Stimulated activated naive CD8-positive, alpha-beta T cell treated with anti-CD3 and anti-CD28 coated beads, Interleukin-15, Interleukin-2, amounts not matched to agents 100 U/mL and 50 U/mL, for 24 hours (primary cell): ENCODE measurements at regions not wholly inside any gene's neighbourhood (a gene's known extent, or its start where the extent isn't known, plus 50 kb on each side); places are given as distances from the start of the nearest gene placed in this dataset.

Source experiments
- ATAC-seq: fragments of 150-1000 bp; cut with Tn5 transposase; one replicate; pipeline ENCODE4 v1.10.0; 2021
- DNase-seq: peaks from one replicate; pipeline ENCODE4 v3.0.0; 2021

DNA sequence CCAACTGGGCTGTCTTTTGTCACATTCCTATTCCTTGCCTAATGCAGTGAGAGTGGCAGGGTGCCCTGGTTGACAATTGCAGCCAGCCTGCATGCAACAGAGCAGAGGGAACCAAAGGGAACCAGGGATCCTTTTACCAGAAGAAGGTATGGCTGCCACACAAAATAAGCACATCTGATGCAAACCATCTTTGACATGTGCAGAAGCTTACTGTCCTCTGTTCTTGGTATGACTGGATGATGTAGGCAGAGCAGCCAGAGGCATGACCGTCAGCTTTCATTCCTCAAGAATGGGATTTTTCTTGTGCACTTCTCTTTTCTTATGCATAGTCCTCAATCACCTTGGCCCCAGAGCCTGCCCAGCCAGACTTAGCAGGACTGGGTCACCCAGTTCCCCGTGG lies 116.1 kb downstream of the UQCRFS1 start:
- no peak for ATAC-seq
- DNase-seq, result no peak

DNA sequence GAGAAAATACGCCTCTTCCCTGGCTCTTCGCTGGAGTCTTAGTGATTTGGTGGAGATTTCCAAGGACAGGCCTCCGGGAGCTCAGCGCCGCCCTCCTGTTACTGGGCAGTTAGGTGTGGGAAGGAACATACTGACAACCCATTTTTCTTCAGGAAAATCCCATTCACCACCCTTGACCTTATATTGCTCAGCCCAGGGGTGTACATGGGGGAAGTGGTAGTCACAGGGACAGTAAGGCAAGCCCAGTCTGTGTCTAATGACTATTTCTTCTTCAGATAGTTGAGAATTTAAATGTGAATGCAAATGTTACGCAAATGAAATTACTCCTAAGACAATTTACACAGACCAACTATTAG lies 119.4 kb downstream of the UQCRFS1 start:
- ATAC-seq, result no peak
- no peak for DNase-seq

DNA sequence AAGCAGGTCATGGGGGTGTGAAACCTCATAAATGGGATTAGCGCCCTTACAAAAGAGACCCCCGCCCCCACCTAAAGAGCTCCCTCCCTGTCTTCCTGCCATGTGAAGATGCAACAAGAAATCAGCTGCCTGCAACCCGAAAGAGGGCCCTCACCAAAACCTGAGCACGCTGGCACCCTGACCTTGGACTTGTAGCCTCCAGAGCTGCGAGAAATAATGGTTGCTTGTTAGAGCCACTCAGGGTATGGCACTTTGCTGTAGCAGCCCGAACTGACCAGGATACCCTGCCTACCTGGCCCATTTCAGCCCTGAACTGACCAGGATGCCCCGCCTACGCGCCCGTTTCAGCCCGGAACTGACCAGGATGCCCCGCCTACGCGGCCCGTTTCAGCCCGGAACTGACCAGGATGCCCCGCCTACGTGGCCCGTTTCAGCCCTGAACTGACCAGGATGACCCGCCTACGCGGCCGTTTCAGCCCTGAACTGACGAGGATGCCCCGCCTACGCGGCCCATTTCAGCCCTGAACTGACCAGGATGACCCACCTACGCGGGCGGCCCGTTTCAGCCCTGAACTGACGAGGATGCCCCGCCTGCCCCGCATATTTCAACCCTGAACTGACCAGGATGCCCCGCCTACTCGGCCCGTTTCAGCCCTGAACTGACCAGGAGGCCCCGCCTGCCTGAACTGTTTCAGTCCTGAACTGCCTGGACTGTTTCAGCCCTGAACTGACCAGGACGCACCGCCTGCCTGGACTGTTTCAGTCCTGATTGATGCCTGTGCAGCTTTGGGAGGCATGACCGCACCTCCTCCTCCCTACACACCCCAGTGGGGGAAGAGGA lies 120.0 kb downstream of the UQCRFS1 start:
- DNase-seq (no peak), ATAC-seq (no peak)

DNA sequence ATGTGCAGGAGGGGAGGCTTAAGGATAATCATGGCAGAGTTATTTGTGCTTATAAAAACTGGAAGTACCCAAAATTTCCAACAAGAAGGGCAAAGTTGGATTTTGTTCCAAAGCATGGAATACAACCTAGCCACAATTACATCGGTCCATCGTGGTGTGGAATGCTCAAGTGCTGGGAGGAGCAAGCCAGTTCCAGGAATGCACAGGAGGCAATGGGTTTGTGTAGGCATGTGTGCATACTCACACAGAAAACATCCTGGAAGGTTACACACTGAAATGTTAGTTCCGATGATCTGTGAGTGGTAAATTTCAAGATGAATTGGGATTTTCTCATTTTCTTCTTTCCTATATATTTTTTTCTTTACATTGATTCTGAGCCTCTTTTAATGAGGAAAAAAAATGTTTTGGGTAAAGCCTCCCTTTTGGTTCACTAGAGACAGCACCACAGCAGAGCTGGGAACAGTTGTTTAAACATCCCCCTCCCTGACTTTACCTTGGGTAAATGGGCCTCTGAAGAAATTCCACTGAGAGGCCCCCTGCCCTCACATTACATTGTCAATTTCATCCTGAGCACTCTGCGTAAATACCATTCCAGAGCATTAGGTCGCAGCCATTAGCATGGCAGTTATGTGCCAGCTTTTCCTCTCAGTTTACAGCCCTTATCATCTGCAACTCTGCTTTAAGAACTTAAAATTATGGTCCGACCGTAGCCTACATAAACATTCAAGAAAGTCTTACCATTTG lies 122.0 kb downstream of the UQCRFS1 start:
- DNase-seq (no peak), ATAC-seq (no peak)

DNA sequence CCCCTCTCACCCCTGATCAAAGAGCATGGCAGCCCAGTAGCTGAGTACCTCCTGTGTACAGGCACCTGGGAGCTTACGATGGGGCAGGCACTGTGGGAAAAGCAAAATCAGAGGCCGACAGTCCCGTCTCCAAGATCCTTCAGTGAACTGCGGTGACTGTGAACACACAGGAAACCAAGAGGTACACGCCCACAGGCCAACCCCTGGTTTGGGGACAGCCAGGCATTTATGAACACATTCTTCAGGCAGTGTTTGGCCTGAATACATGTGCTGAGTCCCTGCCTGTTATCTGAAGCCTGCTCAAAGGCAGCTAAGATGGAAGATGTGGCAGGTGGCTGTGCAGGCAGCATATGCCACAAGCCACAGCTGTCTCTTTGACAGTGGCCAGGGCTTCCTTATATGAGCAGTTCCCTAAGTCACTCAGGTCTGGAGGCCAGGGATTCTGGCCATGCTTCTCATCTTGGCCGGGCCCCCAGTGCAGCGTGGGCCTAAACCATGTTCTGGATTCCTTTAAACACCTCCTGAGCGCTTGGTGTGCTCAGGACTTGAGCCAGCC lies 123.6 kb downstream of the UQCRFS1 start:
- DNase-seq (no peak), ATAC-seq (no peak)

DNA sequence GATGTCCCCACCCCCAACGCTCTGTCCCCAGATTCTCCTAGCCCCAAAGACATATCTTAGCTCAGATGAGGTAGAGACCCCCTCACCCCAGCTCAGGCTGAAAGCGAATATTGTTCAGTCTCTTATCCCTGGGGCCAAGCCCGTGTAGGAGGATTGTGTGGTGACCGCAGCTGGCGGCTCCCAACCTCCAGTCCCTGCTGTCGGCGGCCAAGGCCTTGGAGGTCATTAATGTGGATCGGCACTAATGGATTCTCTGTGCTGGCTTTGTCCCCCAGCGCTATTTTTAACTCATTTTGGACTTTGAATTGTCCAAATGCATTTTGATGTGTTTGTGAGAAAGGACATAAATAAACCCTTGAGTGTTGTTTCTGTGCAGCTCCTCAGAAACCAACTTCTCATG lies 124.2 kb downstream of the UQCRFS1 start:
- ATAC-seq, result no peak
- no peak for DNase-seq

DNA sequence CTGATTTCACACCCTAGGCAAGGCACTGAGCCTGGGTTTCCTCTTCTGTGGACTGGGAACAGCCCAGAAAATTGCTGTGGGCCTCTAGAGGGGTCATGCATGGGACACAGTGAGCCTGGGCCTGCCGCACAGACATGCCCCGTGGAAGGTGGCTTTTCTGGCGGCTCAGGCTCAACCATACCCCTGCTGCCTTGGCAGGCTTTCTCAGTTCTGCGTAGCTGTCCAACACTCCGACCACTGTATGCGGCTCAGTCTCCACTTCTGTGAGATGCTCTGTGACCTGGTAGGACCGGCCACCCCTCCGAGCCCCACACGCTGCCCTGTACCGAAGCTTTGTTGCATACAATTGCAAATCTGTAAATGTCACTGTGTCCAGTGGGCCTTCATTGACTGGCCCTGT lies 126.3 kb downstream of the UQCRFS1 start:
- DNase-seq (no peak), ATAC-seq (no peak)

DNA sequence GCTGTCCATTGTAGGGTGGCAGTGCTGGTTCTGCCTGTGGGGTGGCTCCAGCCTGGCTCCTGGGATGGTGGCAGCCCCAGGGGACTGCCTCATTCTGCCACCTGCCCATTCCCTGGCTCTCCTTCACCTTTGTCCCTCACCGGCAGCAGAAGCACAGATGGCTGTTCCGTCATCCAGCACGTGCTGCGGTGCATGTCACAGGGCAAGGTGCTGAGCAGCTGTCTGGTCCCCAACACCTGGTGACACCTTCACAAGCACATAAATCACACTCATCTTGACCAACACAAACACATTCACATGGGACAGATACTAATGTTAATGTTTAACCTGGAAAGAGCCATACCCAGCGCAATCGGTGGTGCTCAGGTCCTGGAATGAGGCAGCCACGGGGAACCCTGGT lies 126.8 kb downstream of the UQCRFS1 start:
- DNase-seq (no peak), ATAC-seq (no peak)

DNA sequence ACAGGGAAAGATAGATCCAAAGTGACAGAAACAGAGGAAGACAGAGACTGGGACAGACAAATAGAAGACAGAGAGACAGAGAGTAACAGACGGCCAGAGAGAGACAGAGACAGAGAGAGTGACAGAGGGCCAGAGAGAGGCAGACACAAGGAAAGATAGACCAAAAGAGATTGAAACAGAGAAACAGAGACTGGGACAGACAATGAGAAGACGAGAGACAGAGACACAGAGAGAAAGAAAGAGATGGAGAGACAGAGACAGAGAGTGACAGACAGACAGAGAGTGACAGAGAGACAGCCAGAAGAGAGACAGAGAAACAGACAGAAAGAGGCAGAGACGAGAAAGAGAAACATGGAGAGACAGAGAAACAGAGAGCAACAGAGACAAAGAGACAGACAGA lies 127.3 kb downstream of the UQCRFS1 start:
- DNase-seq (no peak), ATAC-seq (no peak)

DNA sequence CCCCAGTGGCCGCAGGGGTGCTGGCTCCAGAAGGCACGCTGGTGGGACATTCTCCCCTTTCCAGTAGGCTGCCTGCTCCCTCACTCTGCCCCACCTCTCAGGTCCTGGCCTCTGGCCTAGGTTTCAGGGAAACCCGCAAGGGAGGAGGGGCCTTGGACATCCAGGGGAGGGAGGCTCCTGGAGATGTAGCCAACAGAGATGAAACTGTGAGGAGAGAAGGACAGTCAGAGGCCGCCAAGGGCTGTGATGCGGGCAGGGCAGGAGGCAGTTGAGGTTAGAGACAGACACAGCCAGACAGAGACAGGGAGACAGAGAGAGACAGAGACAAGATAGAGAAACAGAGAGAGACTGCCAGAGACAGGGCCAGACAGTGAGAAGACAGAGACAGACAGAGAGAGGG lies 127.7 kb downstream of the UQCRFS1 start:
- DNase-seq (no peak), ATAC-seq (no peak)

DNA sequence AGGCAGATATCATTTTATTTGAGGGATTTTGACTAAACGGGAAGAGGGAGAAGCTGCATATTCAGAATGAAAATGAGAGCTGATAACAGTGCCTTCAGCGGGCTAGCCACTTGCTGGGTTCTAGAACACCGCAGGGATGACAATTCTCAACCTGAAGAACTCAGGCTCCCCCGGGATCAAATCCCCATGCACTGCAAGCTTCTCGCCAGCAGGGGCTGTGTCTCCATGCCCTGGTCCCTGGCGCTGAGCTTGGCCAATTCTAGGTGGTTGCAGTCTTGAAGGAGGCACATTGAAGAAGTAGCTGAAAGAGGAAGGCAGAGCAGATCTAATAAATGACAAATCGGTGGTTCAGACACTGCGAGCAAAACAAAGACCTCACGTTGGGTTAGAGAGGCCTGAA lies 128.7 kb downstream of the UQCRFS1 start:
- ATAC-seq, result no peak
- peak; percentile 3 for DNase-seq

DNA sequence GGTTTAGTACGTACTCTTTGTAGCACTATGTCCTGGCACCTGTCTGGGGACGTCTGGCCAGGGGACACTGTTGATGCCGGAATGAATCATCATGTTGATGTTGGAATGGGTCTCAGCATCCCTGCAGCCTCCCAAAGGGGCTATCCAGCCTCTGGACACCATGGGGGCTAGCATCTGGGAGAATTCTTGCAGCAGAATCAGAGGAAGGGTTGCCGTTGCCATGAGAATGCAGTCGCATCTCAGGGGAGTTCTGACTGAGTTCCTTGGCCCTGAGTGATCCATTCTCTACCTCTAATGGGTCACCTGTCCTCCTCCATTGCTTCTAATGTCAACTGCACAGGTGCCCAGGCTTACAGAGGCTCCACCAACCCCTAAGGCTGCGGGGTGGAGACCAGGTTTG lies 129.1 kb downstream of the UQCRFS1 start:
- DNase-seq, result no peak
- ATAC-seq, result no peak

DNA sequence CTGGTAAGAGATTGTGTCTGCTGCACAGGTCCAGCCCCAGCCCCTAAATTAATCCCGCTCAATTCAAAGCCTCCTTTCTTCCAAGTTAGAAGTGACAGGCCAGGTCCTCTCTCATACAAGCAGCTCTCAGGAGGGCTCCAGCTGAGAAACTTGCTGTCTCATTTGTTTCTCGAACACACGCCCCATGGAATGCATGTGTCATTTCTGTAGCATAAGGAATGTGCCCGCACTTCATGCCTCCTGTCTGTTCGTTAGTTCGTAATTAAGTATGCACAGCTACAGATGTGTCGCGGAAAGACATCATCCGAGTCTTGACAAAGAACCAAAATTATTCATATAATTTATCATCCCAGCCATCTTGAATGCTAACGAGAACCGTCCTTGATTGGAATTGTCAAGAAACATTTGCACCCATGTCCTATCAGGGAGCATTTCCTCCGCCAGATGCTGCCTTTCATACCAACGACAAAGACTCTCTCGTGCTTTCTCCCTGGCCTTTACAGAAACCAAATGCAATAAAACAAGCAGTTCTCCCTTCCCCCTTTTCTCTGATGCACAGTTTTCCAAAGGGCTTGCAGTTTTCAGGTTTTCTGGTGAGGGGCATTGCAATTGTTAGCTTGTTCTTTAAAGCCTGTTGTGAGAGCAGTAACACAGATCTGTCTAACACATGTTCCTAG lies 133.5 kb downstream of the UQCRFS1 start:
- ATAC-seq (no peak), DNase-seq (no peak)

DNA sequence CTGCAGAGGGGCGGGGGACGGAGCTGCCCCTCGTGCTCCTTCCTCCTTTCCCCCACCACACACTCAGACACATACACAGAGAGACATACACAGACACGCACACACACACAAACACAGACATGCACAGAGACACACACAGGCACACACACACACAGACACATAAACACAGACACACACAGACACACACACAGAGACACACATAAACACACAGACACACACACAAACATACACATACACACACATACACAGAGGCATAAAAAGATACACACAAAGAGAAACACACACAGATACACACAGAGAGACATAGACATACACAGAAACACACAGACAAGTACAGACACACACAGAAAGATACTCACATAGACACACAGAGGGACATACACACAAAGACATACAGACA lies 136.0 kb downstream of the UQCRFS1 start:
- DNase-seq (no peak), ATAC-seq (no peak)

DNA sequence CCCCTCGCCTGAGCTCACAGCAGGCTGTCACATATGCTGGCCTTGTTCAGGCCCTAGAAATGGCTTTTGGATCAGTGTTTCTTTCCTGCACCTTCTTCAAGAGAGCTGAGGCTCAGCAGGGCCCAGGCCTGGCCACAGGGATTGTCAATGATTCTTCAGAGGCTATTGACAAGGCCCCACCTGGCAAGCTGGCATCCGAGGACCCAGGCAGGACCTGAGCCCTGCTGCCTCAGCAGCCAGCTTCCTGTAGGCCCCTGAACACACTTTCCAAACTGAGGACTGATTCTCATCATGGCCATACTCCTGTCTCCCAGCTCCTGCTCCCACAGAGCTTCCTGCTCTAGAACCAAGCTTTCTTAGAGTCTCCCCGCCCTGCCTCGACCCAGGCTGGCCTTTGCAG lies 136.8 kb downstream of the UQCRFS1 start:
- no peak for ATAC-seq
- no peak for DNase-seq

DNA sequence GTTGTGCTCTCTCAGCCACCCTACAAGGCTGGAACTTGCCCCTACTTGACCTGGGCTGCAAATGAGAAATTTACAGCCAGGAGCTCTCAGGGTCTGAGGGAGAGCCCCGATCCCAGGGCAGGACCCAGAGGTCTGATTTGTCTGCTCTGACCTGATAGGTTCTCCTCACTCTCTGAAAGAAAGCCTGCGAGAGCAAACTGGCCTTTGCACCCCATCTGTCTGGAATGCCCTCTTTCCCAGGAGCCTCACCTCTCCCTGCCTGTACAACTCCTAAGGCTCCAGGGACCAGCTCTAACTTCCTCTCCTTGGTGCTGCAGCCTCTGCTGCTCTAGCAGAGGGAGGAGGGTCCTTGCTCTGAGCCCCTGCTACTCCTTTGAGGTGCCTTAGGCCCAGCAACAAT lies 137.8 kb downstream of the UQCRFS1 start:
- ATAC-seq (no peak), DNase-seq (no peak)

DNA sequence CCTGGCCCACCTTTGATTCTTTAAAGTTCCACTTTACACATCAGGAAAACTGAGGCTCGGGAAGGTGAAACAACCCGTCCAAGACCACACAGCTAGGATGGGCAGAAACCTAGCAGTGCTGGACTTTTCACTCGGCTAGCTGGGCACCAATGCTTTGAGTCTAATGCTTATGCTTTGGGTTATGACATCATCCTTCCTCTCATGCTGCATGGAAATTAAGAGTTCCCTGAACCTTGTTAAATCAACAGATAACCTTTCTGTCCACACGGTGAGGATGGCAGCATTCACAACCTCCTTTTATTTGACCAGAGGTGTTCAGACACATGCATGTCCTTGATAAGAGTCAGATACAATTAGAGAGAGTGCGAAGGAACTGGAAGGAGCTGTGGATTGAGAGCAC lies 138.4 kb downstream of the UQCRFS1 start:
- ATAC-seq (no peak), DNase-seq (no peak)

DNA sequence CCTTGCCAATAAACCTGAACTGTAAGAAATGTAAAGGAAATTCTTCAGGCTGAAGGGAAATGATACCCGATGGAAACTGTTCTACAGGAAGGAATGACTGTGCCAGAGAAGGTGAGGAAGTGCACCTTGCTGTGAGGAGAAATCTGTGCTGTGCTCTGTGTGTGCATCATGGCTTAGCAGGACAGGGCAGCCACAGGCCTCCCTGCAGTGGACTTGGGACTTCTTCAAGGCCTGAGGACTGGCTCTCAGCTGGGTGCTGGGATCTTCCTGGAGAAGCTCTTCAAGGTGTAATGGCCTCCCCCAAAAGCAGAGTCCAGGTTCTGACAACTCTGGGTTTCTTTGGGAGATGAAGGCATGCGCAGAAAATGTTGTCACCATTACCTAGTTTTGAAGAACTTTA lies 145.1 kb downstream of the UQCRFS1 start:
- ATAC-seq (no peak), DNase-seq (no peak)

DNA sequence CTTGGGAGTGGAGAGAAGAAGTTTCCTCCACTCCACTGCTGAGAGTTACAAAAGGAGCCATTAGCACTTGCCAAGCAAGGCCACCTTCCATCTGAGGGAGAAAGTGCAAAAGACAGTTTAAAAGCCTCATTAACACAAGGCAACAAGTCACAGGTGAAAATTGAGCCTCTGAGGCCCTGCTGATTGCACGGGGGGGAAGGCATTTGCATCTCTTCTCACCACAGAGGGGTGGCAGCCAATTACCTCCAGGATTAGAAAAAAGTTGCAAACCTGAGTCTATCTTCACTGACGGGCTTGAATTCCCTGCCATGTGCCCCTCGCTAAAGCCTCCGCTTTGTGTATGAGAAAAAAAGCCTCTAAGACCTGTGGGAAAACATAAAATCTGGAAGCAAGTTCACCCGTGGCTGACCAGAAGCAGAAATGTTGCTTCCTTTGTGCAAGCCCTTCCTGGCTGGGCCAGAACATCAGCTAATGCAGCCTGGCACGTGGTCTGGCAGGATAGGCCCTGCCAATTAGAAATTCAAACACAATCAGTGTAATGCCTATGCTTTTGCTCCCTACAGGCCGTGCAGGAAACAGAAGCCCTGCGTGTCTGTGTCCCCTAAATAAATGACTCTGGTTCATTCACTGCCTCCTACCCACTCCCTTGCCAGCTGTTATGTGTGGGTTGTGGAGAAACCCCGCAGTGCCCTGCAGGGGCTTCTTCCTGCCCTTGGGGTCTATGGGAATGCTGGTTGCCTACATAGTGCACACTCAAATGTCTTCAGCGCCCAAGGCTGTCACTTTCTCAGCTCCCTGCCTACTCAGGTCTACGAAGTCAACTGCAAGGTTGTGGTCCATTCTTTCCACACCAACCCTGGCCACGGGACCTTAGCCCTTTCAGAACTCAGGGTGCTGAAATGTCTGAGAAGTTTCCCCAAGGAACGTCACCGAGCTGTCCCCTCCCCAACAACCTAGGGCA lies 150.2 kb downstream of the UQCRFS1 start:
- no peak for DNase-seq
- no peak for ATAC-seq

DNA sequence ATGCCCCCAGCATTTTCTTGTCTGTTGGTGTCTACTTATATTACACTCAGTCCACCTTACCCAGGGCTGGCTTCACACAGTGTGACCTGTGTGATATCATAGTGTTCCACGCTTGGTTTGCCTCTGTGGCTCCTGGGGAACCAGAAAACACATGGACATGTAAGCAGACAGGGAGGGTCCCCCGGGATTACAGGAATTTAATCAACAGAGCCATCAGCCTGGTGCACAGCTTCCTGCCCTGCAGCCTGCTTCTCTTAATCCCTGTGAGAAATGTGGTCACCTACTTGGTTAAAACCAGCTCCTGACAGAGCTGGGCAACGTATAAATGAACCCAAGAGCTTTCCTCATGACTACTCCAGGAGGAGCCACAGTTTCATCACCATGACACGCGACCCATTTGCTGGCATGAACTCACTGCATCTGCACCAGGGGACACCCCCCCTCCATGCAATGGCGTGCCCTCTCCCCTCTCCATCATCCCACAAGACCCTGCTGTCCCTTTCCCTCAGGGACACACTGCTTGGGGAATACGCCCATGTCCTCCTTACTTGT lies 152.1 kb downstream of the UQCRFS1 start:
- ATAC-seq, result no peak
- no peak for DNase-seq

DNA sequence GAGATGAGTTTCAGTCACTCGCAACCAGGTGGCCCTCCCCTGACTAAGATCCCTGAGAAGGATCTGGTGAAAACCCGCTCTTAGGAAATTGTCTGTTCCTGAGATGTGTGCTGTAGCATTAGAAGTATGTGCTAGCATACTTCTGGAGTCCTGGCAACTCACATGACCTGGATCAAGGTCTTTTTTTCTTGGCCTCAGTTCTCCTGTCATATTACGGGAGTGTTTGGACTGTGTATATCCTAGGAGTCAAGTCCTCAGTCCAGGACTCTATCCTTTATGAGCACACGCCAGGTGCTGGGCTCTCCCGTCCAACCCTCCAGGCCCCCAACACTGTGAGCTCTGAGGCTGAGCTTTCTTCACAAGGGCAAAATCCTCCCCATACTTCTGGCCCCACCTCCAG lies 156.4 kb downstream of the UQCRFS1 start:
- DNase-seq (no peak), ATAC-seq (no peak)
